BLaER1 (cell line): ENCODE measurements at regions not wholly inside any gene's neighbourhood (a gene's known extent, or its start where the extent isn't known, plus 50 kb on each side); places are given as distances from the start of the nearest gene placed in this dataset.
A peak's percentile ranks its signal among the peaks of the same experiment; 100 is the strongest.
"Not testable (repeated sequence)": the region's sequence is repeated elsewhere in the genome, so short reads cannot be mapped to it uniquely, and the experiment has no call there.

Experiments used
- H3K27ac ChIP-seq: shearing (Covaris generic); formaldehyde crosslinking; 2 replicates; pipeline ENCODE4 v1.8.1; 2022
- H3K27me3 ChIP-seq: shearing (Covaris generic); formaldehyde crosslinking; 2 replicates; pipeline ENCODE4 v1.8.1; 2022
- H3K36me3 ChIP-seq: shearing (Covaris generic); formaldehyde crosslinking; 2 replicates; pipeline ENCODE4 v1.8.1; 2022
- H3K4me1 ChIP-seq: shearing (Covaris generic); formaldehyde crosslinking; 2 replicates; pipeline ENCODE4 v1.8.1; 2022
- H3K4me2 ChIP-seq: shearing (Covaris generic); formaldehyde crosslinking; 2 replicates; pipeline ENCODE4 v1.8.1; 2022
- H3K4me3 ChIP-seq: shearing (Covaris generic); formaldehyde crosslinking; 2 replicates; pipeline ENCODE4 v1.8.1; 2022
- H3K9ac ChIP-seq: shearing (Covaris generic); formaldehyde crosslinking; 2 replicates; pipeline ENCODE4 v1.8.1; 2022
- H3K9me3 ChIP-seq: shearing (Covaris generic); formaldehyde crosslinking; 2 replicates; pipeline ENCODE4 v1.8.1; 2022
- H4K20me1 ChIP-seq: shearing (Covaris generic); formaldehyde crosslinking; 2 replicates; pipeline ENCODE4 v1.8.1; 2022
- Cebpa-rat ChIP-seq: shearing (Covaris generic); IDR thresholded peaks from 2 replicates; pipeline ENCODE4 v1.8.1; 2022

DNA sequence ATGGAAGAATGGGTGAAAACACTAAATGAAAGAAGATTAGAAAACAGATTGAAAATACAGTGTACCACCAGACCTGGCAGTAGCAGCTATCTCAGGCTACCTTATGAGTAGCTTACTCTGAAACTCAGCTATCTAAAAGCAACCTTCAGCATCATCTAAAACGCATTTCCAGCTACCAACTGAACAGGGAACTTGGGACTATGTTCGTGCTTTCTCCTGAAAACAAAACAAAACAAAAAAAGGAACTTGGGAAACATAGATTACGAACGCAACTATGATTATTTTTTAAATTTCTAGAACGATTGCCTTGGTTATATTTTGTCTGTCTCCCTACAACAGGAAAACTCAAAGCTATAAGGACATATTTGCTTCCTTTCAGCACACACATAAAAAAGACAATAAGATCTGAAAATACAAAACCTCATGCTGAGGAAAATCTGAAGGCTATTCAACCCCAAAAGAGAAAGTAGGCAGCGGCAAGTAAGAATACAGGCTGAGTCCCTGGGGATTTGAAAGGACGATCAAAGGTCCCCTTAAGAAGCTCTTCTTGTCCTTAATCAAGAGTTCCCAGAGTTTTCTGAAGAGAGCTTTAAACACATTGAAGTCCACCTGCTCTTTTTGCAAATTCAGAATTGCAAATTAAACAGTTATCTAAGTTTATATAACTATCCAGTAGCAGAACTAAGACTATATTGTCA is 53.4 kb downstream of the OR2K2 start:
- Histone ChIP-seq H3K27me3 (no peaks in the 10 kb centered on the region), H3K4me3 (no peak overlapping the region), H3K27ac (no peak overlapping the region), H3K36me3 (no peaks in the 10 kb centered on the region), H3K4me1 (peaks cover 8% of the 10 kb centered on the region; the same call in 1 of the 2 replicates), H3K9ac (no peak overlapping the region), H3K4me2 (peak overlapping the region; percentile 46), H4K20me1 (no peaks in the 10 kb centered on the region), H3K9me3 (no peaks in the 10 kb centered on the region)
- no peak for TF ChIP-seq Cebpa-rat

GRCh38 chr9:111274737-111275136 is 55.3 kb downstream of the OR2K2 start:
- Histone ChIP-seq H3K9me3 (no peaks in the 10 kb centered on the region), H3K27me3 (no peaks in the 10 kb centered on the region), H3K36me3 (no peaks in the 10 kb centered on the region), H3K4me3 (no peak overlapping the region), H4K20me1 (no peaks in the 10 kb centered on the region), H3K4me2 (no peak overlapping the region), H3K4me1 (peaks cover 8% of the 10 kb centered on the region; the same call in 1 of the 2 replicates), H3K9ac (no peak overlapping the region), H3K27ac (no peak overlapping the region)
- TF ChIP-seq Cebpa-rat = no peak

DNA sequence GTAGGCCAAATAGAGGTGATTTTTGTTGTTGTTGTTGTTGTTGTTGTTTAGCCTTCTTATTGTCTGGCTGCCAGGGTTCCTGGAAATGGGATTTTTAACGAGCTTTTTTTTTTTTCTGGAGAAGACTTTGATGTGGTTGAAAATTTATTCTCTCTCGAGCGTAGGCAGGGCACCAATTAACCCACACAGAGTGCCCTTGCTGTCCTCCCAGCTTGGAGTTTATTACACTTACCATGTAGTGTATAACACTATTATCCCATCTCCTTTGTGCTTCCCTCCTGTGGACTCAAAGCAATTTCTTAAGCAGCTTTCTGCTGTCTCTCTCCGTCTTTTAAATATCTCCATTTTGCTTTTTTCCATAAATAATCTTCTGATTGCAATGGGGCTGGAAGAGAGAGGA is 57.4 kb downstream of the OR2K2 start:
- Histone ChIP-seq H3K36me3 (no peaks in the 10 kb centered on the region), H4K20me1 (no peaks in the 10 kb centered on the region), H3K27ac (no peak overlapping the region), H3K9ac (no peak overlapping the region), H3K4me2 (no peak overlapping the region), H3K9me3 (no peaks in the 10 kb centered on the region), H3K4me3 (no peak overlapping the region), H3K27me3 (no peaks in the 10 kb centered on the region), H3K4me1 (peaks cover 8% of the 10 kb centered on the region; the same call in 1 of the 2 replicates)
- TF ChIP-seq Cebpa-rat = no peak

DNA sequence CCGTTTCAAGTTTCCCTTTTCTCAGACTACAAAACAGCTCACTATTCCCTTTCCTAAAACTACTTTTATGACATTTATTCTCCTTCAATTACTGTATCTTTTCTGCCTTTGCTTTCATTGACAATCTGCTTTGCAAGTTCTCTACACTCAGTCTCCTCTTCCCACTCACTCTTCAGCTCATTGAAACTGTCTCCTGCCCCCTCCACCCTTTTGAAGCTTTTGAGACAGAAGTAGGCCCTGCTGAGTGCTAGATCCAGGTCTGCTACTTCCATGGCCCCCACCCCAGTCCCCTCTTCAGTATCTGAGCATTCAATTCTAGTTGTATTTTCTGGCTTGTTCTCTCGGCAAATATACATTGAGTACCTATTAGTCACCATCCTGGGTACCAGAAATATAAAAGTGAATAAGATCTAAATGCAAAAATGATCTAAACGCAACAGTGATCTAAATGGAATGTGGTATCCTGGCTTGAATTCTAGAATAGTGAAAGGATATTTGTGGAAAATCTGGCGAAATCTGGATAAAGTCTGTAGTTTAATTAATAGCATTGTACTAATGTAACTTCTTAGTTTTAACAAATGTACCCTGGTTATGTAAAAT is 58.4 kb downstream of the OR2K2 start:
- Histone ChIP-seq H3K4me3 (no peak overlapping the region), H3K27ac (no peak overlapping the region), H3K4me2 (no peak overlapping the region), H3K9me3 (peaks cover 8% of the 10 kb centered on the region; the same call in 1 of the 2 replicates), H3K4me1 (peaks cover 3% of the 10 kb centered on the region; the same call in 1 of the 2 replicates), H3K36me3 (no peaks in the 10 kb centered on the region), H3K9ac (no peak overlapping the region), H4K20me1 (no peaks in the 10 kb centered on the region), H3K27me3 (no peaks in the 10 kb centered on the region)
- TF ChIP-seq Cebpa-rat = no peak

DNA sequence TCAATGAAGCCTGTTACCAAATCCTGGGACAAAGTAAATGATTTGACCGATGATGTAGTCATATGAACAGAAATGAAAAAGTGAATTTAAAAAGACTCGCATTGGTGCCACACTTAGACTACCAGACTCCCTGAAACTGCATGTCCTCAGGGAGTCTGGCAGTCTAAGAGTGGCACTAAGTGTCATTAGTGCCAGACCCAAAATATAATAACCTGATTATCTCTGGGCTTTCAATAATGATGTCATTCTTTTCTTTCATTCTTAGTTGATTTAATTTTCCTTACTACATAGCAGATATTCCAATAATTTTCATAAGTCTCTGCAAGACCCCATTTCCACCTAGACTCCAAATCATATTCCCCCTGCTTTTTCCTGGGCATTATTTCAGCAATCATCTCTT is 59.0 kb downstream of the OR2K2 start:
- H3K27me3 ChIP-seq = no peaks in the 10 kb centered on the region
- no peak overlapping the region for H3K27ac ChIP-seq
- H3K36me3 ChIP-seq = no peaks in the 10 kb centered on the region

GRCh38 chr9:111266024-111266423 is 64.0 kb downstream of the OR2K2 start:
- H3K27me3 ChIP-seq, H3K36me3 ChIP-seq, H4K20me1 ChIP-seq, H3K27ac ChIP-seq, H3K4me1 ChIP-seq, H3K9ac ChIP-seq, H3K4me3 ChIP-seq, H3K4me2 ChIP-seq: not testable (repeated sequence)
- H3K9me3 ChIP-seq = peaks cover 19% of the 10 kb centered on the region

More for the DNA sequence above, 59.0 kb downstream of the OR2K2 start:
- H3K4me2 ChIP-seq = no peak overlapping the region
- no peaks in the 10 kb centered on the region for H3K4me1 ChIP-seq
- peaks cover 12% of the 10 kb centered on the region for H3K9me3 ChIP-seq
- no peak overlapping the region for H3K9ac ChIP-seq
- no peak overlapping the region for H3K4me3 ChIP-seq
- no peak for TF ChIP-seq Cebpa-rat
- no peaks in the 10 kb centered on the region for H4K20me1 ChIP-seq

DNA sequence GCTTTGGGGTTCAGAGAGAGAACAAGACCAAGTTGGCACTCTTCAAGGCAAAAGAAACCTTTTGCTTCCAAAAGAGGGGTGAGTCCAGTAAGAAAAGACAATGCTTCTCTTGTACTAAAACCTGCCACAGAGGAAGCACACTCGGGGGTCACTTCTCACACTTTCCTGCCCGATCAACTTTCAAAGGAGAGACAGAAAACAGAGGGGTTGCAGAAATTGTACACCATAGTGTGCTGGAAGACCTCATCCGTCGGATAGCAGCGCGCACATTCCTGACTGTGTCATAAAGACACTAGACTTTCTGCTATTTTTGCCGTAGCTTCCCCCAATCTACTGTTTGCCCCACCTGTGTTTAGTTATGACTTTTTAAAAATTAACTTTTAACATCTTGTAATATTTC is 66.9 kb downstream of the OR2K2 start:
- H3K9me3 ChIP-seq = peaks cover 19% of the 10 kb centered on the region
- no peaks in the 10 kb centered on the region for H3K27me3 ChIP-seq

DNA sequence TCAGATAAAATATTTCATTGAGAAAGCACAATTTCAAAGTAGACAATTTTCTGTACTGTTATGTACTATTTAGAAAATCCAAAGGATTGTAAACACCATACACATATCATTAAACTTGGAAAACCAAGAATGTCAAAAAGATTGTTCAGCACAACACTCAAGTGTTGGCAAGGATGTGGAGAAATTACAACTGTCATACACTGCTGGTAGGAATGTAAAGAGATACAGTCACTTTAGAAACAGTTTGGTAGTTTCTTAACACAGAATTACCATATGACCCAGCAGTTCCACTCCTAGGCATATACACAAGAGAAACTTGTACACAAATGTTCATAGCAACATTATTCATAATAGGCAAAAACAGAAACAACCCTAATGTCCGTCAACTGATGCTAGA is 71.2 kb downstream of the OR2K2 start:
- no peak overlapping the region for H3K4me2 ChIP-seq
- no peaks in the 10 kb centered on the region for H3K36me3 ChIP-seq
- H3K9me3 ChIP-seq = no peaks in the 10 kb centered on the region
- H3K4me3 ChIP-seq = no peak overlapping the region
- H3K27me3 ChIP-seq = no peaks in the 10 kb centered on the region
- no peak overlapping the region for H3K9ac ChIP-seq
- H4K20me1 ChIP-seq = no peaks in the 10 kb centered on the region
- H3K4me1 ChIP-seq = no peaks in the 10 kb centered on the region
- no peak for TF ChIP-seq Cebpa-rat
- no peak overlapping the region for H3K27ac ChIP-seq

More for the DNA sequence above, 66.9 kb downstream of the OR2K2 start:
- no peak overlapping the region for H3K27ac ChIP-seq
- H3K4me1 ChIP-seq = no peaks in the 10 kb centered on the region
- no peak overlapping the region for H3K4me2 ChIP-seq
- H3K9ac ChIP-seq = no peak overlapping the region
- no peak for TF ChIP-seq Cebpa-rat
- no peak overlapping the region for H3K4me3 ChIP-seq
- H3K36me3 ChIP-seq = no peaks in the 10 kb centered on the region
- no peaks in the 10 kb centered on the region for H4K20me1 ChIP-seq

GRCh38 chr9:111258209-111258874 is 71.7 kb downstream of the OR2K2 start:
- no peak for TF ChIP-seq Cebpa-rat
- Histone ChIP-seq H3K27ac (no peak overlapping the region), H3K4me3 (no peak overlapping the region), H3K4me1 (no peaks in the 10 kb centered on the region), H3K9me3 (no peaks in the 10 kb centered on the region), H3K36me3 (no peaks in the 10 kb centered on the region), H3K27me3 (no peaks in the 10 kb centered on the region), H3K4me2 (no peak overlapping the region), H4K20me1 (no peaks in the 10 kb centered on the region), H3K9ac (no peak overlapping the region)

DNA sequence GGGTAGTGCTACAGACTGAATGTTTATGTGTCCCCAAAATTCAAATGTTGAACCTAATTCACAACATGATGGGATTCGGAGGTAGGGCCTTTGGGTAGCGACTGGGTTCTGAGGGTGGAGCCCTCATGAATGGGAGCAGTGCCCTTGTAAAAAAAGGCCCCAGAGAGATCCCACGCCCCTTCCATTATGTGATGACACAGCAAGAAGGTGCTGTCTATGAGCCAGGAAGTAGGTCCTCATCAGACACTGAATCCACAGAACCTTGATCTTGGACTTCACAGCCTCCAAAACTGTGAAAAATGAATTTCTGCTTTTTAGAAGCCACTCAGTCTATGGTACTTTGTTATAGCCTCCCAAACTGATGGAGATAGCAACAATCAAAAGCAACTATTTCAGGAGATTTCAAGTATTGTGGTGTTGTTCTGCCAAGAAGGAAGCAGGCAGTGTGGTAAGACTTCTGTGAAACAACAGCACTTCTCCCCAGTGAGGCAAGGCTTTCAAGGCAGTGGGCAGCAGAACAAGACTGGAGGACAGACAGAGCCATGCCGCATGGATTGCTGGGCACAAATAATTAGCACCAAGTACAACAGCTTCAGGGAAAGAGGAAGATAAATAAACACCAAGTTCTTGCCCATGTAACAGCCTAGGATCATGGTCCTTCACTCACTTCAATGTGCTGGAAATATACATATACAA is 76.1 kb downstream of the OR2K2 start:
- H4K20me1 ChIP-seq = no peaks in the 10 kb centered on the region
- H3K4me2 ChIP-seq = no peak overlapping the region
- no peak overlapping the region for H3K27ac ChIP-seq
- no peaks in the 10 kb centered on the region for H3K27me3 ChIP-seq
- H3K9ac ChIP-seq = no peak overlapping the region
- no peaks in the 10 kb centered on the region for H3K4me1 ChIP-seq
- no peak overlapping the region for H3K4me3 ChIP-seq
- H3K36me3 ChIP-seq = no peaks in the 10 kb centered on the region
- H3K9me3 ChIP-seq = no peaks in the 10 kb centered on the region
- TF ChIP-seq Cebpa-rat = no peak
